A549 (cell line): ENCODE measurements at regions not wholly inside any gene's neighbourhood (a gene's known extent, or its start where the extent isn't known, plus 50 kb on each side); places are given as distances from the start of the nearest gene placed in this dataset.

Experiments
- ATAC-seq, 2 experiments: fragments of 200-7000 bp in 1 of 2; fragments of >200 bp in 1 of 2; cut with Nextera tagmentation in 1 of 2; cut with Tn5 transposase in 1 of 2; 3 replicates each; pipeline versions ENCODE4 v1.8.0 to v1.9.1; 2018 to 2020; ENCODE audit warnings: mild to moderate bottlenecking in 1 of 2, moderate library complexity in 1 of 2
- CTCF ChIA-PET: fragments of 300-600 bp; sonication (Branson Sonifier 250); formaldehyde crosslinking; extraction: SDS; loops from one replicate; lab custom pipeline; 2021; ENCODE audit warnings: antibody characterized with exemption, inconsistent platforms; lab: Yijun Ruan, JAX
- POLR2A ChIA-PET: fragments of 350-600 bp; formaldehyde crosslinking; extraction: SDS; loops from one replicate; lab custom pipeline; 2021; ENCODE audit warnings: antibody characterized with exemption, inconsistent platforms; lab: Yijun Ruan, JAX
- DNase-seq, 2 experiments: peaks; one replicate each; pipeline versions ENCODE4 v3.0.0 to v3.0.0-alpha.2; 2011 to 2016; ENCODE audit warnings: low read depth in 1 of 2, low spot score in 1 of 2
- FAIRE-seq: peaks from 2 replicates; lab custom pipeline; 2011; peaks lifted over from hg19 to GRCh38; lab: Jason Lieb, UNC
- H3K27ac ChIP-seq, 2 experiments: fragments of >200 bp; sonication (Bioruptor Twin); formaldehyde crosslinking; 3 replicates each; pipeline ENCODE4 v1.5.1; 2016 to 2017
- H3K4me1 ChIP-seq: fragments of >200 bp; sonication (Bioruptor Twin); formaldehyde crosslinking; 3 replicates; pipeline ENCODE4 v1.6.1; 2016
- H3K4me2 ChIP-seq: fragments of >200 bp; sonication (Bioruptor Twin); formaldehyde crosslinking; 3 replicates; pipeline ENCODE4 v1.6.1; 2016
- H3K4me3 ChIP-seq: fragments of >200 bp; sonication (Bioruptor Twin); formaldehyde crosslinking; 3 replicates; pipeline ENCODE4 v1.5.1; 2016
- H3K9me3 ChIP-seq: fragments of >200 bp; sonication (Bioruptor Twin); formaldehyde crosslinking; 3 replicates; pipeline ENCODE4 v1.6.1; 2016
- CEBPB ChIP-seq, 2 experiments: fragments of >200 bp in 1 of 2; sonication (Bioruptor Twin) in 1 of 2; formaldehyde crosslinking in 1 of 2; IDR thresholded peaks; 2 replicates each; pipeline ENCODE4 v1.6.1; 2012 to 2016
- CHD4 ChIP-seq: fragments of 200-600 bp; sonication (generic); IDR thresholded peaks from 2 replicates; pipeline ENCODE4 v1.6.1; 2016; ENCODE audit warnings: antibody characterized with exemption, mild to moderate bottlenecking, borderline replicate concordance
- EHMT2 ChIP-seq: fragments of 200-600 bp; sonication (generic); IDR thresholded peaks from 2 replicates; pipeline ENCODE4 v1.6.1; 2016; ENCODE audit warnings: antibody characterized with exemption, low read depth, mild to moderate bottlenecking, moderate library complexity
- FOXS1 ChIP-seq: fragments of 250-450 bp; sonication (Bioruptor Pico); IDR thresholded peaks from 2 replicates; pipeline ENCODE4 v1.5.0; 2020; ENCODE audit warnings: mild to moderate bottlenecking, moderate library complexity
- GATA3 ChIP-seq: IDR thresholded peaks from 2 replicates; pipeline ENCODE4 v1.6.1; 2012; ENCODE audit warnings: borderline replicate concordance
- HDAC2 ChIP-seq: fragments of 200-600 bp; sonication (generic); IDR thresholded peaks from 2 replicates; pipeline ENCODE4 v1.6.1; 2016
- JUNB ChIP-seq: fragments of >200 bp; sonication (Bioruptor Twin); formaldehyde crosslinking; IDR thresholded peaks from 2 replicates; pipeline ENCODE4 v1.6.1; 2016
- KDM1A ChIP-seq: fragments of 200-600 bp; sonication (generic); IDR thresholded peaks from 2 replicates; pipeline ENCODE4 v1.6.1; 2016; ENCODE audit warnings: low read depth, mild to moderate bottlenecking
- MAFK ChIP-seq: fragments of 450-650 bp; IDR thresholded peaks from 2 replicates; pipeline ENCODE4 v1.6.1; 2014; ENCODE audit not compliant: partially characterized antibody
- MAZ ChIP-seq: fragments of 150-350 bp; IDR thresholded peaks from 2 replicates; pipeline ENCODE4 v1.6.1; 2014; ENCODE audit warnings: antibody characterized with exemption, low read depth, low read length, borderline replicate concordance
- NFE2L2 ChIP-seq: fragments of 150-350 bp; conservative IDR thresholded peaks from 2 replicates; pipeline ENCODE4 v1.6.1; 2014; ENCODE audit warnings: low read length
- POLR2AphosphoS2 ChIP-seq: conservative IDR thresholded peaks from 2 replicates; pipeline ENCODE4 v1.6.1; 2012; ENCODE audit warnings: low read length, improper control_type of control experiment, inconsistent platforms
- RFX5 ChIP-seq: fragments of 450-650 bp; IDR thresholded peaks from 2 replicates; pipeline ENCODE4 v1.7.1; 2014; ENCODE audit warnings: antibody characterized with exemption, mild to moderate bottlenecking, moderate library complexity
- SREBF2 ChIP-seq: fragments of 450-650 bp; IDR thresholded peaks from 2 replicates; pipeline ENCODE4 v1.6.1; 2014; ENCODE audit warnings: mild to moderate bottlenecking, moderate library complexity
- TFCP2L1 ChIP-seq: fragments of 250-450 bp; sonication (Bioruptor Pico); IDR thresholded peaks from 2 replicates; pipeline ENCODE4 v1.5.0; 2021; ENCODE audit warnings: mild to moderate bottlenecking
- WGBS: methylation state at CpG from one replicate; pipeline ENCODE4 v1.1.6; 2017; ENCODE audit errors: missing lambda C conversion rate; 5-methylcytosine and 5-hydroxymethylcytosine counted together
- TF ChIP-seq, protein P1 (sequence below): fragments of >200 bp; sonication (Bioruptor Twin); formaldehyde crosslinking; IDR thresholded peaks from 3 replicates; pipeline ENCODE4 v1.6.1; 2016
- TF ChIP-seq, protein P2 (sequence below): fragments of 250-450 bp; sonication (Bioruptor Pico); IDR thresholded peaks from 2 replicates; pipeline ENCODE4 v1.5.0; 2020; ENCODE audit warnings: low read depth, mild to moderate bottlenecking, moderate library complexity
- TF ChIP-seq, protein P3 (sequence below): fragments of 250-450 bp; sonication (Bioruptor Pico); IDR thresholded peaks from 2 replicates; pipeline ENCODE4 v1.5.0; 2021; ENCODE audit warnings: mild to moderate bottlenecking, moderate library complexity, borderline replicate concordance

DNA sequence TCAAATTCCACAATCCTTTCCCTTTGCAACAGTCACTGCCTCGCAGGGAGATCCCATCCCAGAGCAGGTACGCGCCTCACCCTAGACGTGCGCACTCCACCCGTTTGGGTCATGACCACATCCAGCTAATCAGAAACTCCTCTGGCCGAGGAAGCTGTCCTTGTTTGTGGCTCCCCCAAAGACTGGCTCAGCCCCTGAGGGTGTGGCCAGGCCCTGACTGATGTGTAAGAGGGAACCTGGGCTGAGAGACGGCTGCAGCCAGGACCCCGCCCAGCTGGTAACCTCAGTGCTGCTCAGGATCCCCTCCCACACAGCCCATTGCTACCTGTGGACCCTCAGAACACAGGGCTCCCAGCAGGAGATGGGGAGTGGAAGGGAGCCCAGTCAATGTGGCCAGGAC is 183.2 kb upstream of the SFSWAP start:
- Histone ChIP-seq H3K4me2 (no peak overlapping the region), H3K27ac (no peak overlapping the region), H3K4me3 (no peak overlapping the region), H3K9me3 (no peaks in the 10 kb centered on the region), H3K4me1 (no peaks in the 10 kb centered on the region)
- no peak for TF ChIP-seq MAFK
- TF ChIP-seq CEBPB (IDR thresholded peaks at IDR 0.05), result no peak
- TF ChIP-seq, protein P1, sequence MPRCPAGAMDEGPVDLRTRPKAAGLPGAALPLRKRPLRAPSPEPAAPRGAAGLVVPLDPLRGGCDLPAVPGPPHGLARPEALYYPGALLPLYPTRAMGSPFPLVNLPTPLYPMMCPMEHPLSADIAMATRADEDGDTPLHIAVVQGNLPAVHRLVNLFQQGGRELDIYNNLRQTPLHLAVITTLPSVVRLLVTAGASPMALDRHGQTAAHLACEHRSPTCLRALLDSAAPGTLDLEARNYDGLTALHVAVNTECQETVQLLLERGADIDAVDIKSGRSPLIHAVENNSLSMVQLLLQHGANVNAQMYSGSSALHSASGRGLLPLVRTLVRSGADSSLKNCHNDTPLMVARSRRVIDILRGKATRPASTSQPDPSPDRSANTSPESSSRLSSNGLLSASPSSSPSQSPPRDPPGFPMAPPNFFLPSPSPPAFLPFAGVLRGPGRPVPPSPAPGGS, result no peak
- TF ChIP-seq MAZ, result no peak
- no peak for TF ChIP-seq SREBF2
- TF ChIP-seq RFX5, result no peak
- TF ChIP-seq KDM1A, result no peak
- TF ChIP-seq JUNB, result no peak
- TF ChIP-seq, protein P2, sequence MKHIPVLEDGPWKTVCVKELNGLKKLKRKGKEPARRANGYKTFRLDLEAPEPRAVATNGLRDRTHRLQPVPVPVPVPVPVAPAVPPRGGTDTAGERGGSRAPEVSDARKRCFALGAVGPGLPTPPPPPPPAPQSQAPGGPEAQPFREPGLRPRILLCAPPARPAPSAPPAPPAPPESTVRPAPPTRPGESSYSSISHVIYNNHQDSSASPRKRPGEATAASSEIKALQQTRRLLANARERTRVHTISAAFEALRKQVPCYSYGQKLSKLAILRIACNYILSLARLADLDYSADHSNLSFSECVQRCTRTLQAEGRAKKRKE (CRISPR knock-in tag), result no peak
- no peak for TF ChIP-seq TFCP2L1
- no peak for TF ChIP-seq GATA3
- no peak for TF ChIP-seq HDAC2
- no peak for TF ChIP-seq NFE2L2
- DNase-seq (no peak), ATAC-seq (no peak), FAIRE-seq (no peak)
- ChIA-PET CTCF (interaction anchor here (1.3 kb wide), 1 partner anchor 8 kb away, joined by 4 read pairs; no protein-coding TSS in a partner anchor), POLR2A (no interaction called here)
- 76% methylated on average over 9 of the region's 9 CpGs for WGBS

DNA sequence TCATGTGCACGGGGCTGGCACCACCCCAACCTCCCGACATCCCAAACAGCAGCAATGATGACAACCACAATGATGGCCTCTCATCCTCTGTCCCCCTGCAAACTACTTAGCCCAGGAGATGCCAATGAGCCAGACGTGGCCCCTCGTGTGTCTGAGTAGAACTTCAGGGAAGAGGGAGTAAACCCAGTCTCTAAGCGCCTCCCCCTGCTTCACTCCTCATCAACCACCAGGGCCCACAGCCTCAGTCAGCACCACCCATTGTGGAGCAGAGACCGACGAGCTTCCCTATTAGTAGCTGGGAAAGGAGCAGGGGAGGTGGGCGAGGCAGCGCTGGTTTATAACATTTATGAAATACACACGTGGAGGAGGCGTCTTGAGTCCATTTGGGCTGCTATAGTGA is 182.7 kb upstream of the SFSWAP start:
- POLR2A ChIA-PET, result no interaction called here
- H3K4me2 ChIP-seq, result no peak overlapping the region
- ATAC-seq, result no peak
- DNase-seq, result no peak
- CTCF ChIA-PET, result interaction anchor here (1.3 kb wide), 1 partner anchor 8 kb away, joined by 4 read pairs; no protein-coding TSS in a partner anchor
- FAIRE-seq, result no peak
- H3K9me3 ChIP-seq, result no peaks in the 10 kb centered on the region
- no peak overlapping the region for H3K4me3 ChIP-seq
- no peak for TF ChIP-seq EHMT2
- TF ChIP-seq FOXS1 (CRISPR knock-in tag), result no peak
- no peaks in the 10 kb centered on the region for H3K4me1 ChIP-seq
- 61% methylated on average over 11 of the region's 11 CpGs for WGBS
- no peak overlapping the region for H3K27ac ChIP-seq

DNA sequence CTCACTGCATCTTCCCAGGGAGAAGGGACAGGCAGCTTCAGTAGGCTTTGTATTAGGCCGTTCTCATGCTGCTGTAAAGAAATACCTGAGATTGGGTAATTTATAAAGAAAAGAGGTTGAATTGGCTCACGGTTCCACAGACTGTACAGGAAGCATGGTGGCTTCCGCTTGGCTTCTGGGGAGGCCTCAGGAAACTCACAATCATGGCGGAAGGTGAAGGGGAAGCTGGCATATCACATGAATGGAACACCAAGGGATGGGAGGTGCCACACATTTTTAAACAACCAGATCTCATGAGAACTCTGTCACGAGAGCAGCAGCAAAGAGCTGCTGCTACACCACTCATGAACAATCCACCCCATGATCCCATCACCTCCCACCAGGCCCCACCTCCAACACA is 182.2 kb upstream of the SFSWAP start:
- FAIRE-seq (no peak), ATAC-seq (no peak), DNase-seq (no peak)
- Histone ChIP-seq H3K4me3 (no peak overlapping the region), H3K27ac (no peak overlapping the region), H3K9me3 (no peaks in the 10 kb centered on the region), H3K4me2 (no peak overlapping the region), H3K4me1 (no peaks in the 10 kb centered on the region)
- TF ChIP-seq, protein P3, sequence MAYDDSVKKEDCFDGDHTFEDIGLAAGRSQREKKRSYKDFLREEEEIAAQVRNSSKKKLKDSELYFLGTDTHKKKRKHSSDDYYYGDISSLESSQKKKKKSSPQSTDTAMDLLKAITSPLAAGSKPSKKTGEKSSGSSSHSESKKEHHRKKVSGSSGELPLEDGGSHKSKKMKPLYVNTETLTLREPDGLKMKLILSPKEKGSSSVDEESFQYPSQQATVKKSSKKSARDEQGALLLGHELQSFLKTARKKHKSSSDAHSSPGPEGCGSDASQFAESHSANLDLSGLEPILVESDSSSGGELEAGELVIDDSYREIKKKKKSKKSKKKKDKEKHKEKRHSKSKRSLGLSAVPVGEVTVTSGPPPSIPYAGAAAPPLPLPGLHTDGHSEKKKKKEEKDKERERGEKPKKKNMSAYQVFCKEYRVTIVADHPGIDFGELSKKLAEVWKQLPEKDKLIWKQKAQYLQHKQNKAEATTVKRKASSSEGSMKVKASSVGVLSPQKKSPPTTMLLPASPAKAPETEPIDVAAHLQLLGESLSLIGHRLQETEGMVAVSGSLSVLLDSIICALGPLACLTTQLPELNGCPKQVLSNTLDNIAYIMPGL (CRISPR knock-in tag), result no peak
- TF ChIP-seq EHMT2 (no peak), CHD4 (no peak), GATA3 (no peak), MAFK (no peak), POLR2AphosphoS2 (no peak), JUNB (no peak), CEBPB (IDR thresholded peaks at IDR 0.05) (no peak)
- ChIA-PET CTCF (no interaction called here), POLR2A (no interaction called here)
- 61% methylated on average over 5 of the region's 5 CpGs for WGBS
